ENCODE measurements at regions not wholly inside any gene's neighbourhood (a gene's known extent, or its start where the extent isn't known, plus 50 kb on each side); places are given as distances from the start of the nearest gene placed in this dataset.

DNA sequence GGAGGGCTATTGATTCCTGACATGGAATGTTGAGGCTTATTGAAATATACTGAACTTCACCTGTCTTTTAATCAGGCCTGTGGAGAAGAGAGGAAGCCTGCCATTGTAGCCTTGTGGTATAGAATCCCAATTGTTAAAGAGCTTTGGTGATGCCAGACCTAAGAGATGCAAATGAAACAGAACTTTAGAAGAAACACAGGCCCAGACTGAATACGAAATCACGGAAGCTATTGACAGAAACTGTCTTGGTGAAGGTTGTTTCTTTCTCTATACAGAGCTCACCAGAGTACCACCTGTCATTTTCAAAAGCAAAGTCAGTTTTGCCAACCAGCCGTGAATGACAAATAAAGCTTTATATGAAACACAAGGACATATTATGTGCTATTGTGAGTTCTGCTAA, 660.3 kb downstream of the ISL1 start:
- TF ChIP-seq, protein P1, sequence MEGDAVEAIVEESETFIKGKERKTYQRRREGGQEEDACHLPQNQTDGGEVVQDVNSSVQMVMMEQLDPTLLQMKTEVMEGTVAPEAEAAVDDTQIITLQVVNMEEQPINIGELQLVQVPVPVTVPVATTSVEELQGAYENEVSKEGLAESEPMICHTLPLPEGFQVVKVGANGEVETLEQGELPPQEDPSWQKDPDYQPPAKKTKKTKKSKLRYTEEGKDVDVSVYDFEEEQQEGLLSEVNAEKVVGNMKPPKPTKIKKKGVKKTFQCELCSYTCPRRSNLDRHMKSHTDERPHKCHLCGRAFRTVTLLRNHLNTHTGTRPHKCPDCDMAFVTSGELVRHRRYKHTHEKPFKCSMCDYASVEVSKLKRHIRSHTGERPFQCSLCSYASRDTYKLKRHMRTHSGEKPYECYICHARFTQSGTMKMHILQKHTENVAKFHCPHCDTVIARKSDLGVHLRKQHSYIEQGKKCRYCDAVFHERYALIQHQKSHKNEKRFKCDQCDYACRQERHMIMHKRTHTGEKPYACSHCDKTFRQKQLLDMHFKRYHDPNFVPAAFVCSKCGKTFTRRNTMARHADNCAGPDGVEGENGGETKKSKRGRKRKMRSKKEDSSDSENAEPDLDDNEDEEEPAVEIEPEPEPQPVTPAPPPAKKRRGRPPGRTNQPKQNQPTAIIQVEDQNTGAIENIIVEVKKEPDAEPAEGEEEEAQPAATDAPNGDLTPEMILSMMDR (conservative IDR thresholded peaks at IDR 0.05; ENCODE audit: low read depth, low read length) = no peak
- no peak for TF ChIP-seq MXI1 (IDR thresholded peaks at IDR 0.05; ENCODE audit: borderline replicate concordance, low read depth, low read length)
- no peak for TF ChIP-seq MAFK (IDR thresholded peaks at IDR 0.05; ENCODE audit: low read depth, low read length)
- no peak for TF ChIP-seq POLR2A (IDR thresholded peaks at IDR 0.05; ENCODE audit: low read depth, low read length)
- no peak for TF ChIP-seq RFX5 (IDR thresholded peaks at IDR 0.05; ENCODE audit: low read depth, low read length)
- TF ChIP-seq, protein P2, sequence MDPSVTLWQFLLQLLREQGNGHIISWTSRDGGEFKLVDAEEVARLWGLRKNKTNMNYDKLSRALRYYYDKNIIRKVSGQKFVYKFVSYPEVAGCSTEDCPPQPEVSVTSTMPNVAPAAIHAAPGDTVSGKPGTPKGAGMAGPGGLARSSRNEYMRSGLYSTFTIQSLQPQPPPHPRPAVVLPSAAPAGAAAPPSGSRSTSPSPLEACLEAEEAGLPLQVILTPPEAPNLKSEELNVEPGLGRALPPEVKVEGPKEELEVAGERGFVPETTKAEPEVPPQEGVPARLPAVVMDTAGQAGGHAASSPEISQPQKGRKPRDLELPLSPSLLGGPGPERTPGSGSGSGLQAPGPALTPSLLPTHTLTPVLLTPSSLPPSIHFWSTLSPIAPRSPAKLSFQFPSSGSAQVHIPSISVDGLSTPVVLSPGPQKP (IDR thresholded peaks at IDR 0.05; ENCODE audit: borderline replicate concordance, low read depth, low read length) = no peak
- TF ChIP-seq SMC3 (IDR thresholded peaks at IDR 0.05; ENCODE audit: low read depth, low read length) = no peak
- TF ChIP-seq CEBPB (IDR thresholded peaks at IDR 0.05; ENCODE audit: low read depth, low read length) = no peak
- no peak for TF ChIP-seq BHLHE40 (IDR thresholded peaks at IDR 0.05; ENCODE audit: low read depth, low read length)

All from IMR-90 (cell line).